Activated naive CD4-positive, alpha-beta T cell treated with anti-CD3 and anti-CD28 coated beads, Interleukin-2, amount 50 U/mL, for 16 hours (primary cell): ENCODE measurements at regions not wholly inside any gene's neighbourhood (a gene's known extent, or its start where the extent isn't known, plus 50 kb on each side); places are given as distances from the start of the nearest gene placed in this dataset.

Experiments
- DNase-seq: peaks from one replicate; pipeline ENCODE4 v3.0.0-alpha.2; 2020

DNA sequence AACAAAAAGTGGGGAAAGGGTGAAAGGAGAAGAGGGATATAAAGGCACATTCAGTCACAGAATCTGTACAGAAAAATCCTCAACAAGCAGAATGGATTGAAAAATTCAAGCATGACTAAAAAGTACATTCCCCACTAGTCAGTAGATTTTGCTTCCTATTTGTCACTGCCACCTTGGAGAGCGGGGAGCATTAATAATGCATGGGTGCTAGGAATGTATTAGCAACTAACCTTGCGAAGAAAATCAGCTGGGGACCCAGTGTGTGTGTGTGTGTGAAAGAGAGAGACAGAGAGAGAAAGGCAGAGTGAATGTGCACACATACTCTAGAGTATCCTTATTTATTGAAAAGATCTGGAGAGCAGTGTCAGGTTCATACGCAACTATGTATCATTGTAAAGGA is 968.7 kb upstream of the ZEB2 start:
- no peak for DNase-seq

DNA sequence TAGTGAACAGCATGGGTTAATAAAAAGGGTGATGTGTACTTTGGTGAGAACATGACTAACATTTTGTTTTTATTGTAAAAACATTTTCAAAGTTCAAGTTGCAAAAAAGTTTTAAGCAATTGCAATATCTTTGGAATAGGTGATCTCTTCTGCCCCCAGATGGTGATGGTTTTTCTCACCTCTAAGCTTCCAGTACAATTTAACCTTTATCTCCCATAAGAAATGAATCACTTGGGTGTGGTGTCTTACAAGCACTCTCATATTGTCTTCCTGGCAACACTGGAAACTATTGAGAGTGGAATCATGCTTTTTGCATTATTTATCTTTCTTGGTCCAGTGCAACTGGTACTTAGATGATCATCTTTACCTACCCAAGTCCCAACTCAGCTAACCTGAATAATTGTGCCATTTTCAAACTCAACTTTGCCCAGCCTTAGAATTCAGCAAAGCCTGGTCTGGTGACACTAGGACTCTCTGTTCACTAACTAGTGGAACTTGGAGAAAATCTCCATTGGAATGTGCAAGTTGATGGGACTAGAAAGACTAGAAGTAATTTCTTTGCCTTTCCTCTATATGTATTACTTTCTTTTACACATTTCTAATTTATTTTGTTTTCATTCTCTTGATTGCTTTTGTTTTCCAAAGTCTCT is 964.7 kb upstream of the ZEB2 start:
- DNase-seq, result no peak

DNA sequence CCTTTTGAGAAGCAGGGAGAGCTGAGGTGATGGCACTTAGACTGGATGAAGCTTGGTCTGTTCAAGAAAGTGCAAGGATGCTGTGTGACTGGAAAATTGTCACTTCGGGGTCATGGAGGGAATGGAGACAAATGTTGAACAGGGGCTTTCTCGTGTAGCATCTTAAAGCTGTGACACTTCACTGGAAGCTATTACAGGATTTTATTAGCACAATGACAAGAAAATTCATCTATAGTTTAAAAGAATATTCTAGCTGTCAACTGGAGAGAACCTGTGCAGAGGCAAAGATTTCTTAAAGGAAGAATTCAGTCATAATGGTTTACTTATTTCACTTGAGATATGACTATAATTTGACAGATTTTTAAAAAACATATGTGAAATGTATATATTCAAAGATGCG is 963.9 kb upstream of the ZEB2 start:
- no peak for DNase-seq

DNA sequence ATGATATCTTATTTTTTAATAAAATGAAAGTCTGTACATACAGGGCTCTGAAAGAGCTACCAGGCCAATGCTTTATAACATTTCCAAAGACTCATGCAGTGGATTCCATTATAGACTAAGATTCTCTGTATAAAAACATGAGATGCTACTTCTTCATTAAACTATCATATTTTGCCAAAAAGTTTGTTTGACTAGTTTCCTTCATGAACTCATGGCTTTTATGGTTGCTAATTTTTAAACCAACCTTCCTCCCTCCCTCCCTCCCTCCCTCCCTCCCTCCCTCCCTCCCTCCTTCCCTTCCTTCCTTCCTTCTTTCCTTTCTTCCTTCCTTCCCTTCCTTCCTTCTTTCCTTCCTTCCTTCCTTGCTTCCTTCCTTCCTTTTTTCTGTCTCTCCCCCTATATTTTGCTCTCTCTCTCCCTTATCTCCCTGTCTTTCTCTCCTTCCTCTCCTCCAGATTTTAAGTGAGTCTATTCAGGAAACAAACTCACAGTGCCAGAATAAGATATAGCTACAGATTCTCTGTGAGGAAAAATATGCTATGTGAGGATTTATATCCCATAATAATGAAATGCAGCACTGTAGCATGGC is 961.5 kb upstream of the ZEB2 start:
- no peak for DNase-seq

DNA sequence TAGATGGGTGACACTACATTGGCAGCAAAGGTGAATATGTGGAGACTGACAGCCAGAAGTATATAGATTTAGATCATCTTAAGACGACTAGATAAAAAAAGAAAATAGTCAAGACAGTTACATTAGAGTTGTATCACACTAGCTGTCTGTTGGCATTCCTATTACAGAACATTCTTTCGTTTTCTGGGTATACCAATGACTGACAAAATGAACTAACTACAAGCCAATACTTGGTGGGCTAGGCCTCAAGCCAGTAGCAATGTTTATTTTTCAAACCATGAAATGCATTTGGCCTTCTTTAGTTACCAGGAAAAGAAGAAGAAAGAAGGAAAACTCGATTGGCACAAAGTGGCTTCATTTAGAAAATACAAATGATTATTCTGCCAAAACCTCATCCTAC is 944.9 kb upstream of the ZEB2 start:
- DNase-seq, result no peak

DNA sequence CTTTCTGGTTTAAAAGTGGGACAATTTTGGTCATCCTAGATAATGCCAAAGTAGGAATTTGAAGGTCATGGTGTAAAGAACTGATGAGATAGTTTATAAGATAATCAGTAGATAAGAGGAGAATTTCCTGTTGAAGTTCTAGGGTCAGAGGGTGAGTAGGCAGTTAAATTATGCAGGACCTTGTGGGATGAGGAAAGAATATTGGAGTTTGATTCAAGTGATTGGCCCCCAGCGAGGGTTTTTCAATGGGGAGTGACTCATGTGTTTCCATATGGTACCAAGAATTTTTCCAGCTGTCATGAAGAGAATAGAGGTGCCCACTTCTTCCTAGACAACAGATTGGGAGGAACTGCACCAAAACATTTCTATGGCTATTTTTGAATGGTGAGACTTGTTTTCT is 940.2 kb upstream of the ZEB2 start:
- no peak for DNase-seq

DNA sequence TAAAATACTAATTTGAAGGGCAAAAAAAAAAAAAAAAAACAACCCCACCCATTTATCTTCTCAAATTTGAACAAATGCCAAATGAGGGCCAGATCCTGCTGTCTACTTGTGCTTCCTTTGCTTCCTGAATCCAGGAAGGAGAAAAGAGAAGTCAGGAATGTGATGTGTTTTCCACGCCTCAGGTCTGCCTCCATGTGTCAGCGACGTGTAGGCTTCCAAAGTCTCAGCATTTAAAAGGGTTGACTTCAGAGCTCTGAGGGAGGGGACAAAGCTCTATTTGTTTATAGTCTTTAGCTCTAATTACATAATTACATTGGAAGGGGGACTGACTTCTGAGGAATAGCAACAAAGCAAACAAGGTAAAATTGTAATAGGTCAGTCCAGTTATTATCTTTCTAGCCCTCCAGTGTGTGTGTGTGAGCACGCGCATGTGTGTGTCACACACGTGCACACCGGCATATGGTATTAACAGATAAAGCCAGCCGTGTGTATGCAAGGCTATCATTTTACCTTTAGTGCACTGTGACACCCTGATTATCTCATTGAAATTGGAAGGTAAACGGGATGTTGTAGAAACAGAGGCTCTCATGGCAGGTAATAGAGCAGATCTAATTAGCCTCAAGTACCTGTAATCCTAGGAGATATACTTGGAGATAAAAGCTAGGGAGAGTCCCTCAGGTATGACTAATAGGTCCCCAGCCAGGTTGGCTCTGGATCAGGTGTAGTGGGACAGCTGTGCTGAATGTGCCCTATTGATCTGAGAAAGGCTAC is 911.4 kb upstream of the ZEB2 start:
- DNase-seq, result no peak

DNA sequence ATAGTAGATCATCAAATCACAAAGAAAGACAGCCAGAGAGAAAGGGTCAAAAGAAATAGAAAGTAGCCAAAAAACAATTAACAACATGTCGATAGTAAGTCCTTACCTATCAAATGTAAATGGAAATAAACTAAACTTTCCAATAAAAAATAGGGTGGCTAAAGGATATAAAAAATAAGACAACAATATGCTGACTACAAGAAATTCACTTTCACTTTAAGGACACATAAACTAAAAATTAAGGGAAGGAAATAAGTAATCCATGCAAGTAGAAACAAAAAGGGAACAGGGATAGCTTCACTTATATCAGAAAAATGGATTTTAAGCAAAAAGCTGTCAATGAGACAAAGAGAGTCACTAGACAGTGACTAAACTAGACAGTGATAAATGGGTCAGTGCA is 903.9 kb upstream of the ZEB2 start:
- DNase-seq, result no peak

DNA sequence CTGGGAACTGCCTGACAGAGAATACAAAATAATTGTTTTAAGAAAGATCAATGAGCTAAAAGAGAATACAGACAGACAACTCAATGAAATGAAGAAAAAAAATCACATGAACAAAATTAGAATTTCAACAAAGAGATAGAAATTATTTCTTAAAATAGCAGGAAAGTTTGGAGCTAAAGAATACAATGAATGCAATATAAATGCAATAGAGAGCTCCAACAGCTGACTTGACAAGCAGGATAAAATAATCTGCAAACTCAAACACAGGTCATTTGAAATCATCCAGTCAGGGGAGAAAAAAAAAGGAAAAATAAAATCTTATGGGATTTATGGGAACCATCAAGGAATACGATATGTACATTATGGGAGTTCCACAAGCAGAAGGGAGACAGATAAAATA is 902.7 kb upstream of the ZEB2 start:
- DNase-seq, result no peak

DNA sequence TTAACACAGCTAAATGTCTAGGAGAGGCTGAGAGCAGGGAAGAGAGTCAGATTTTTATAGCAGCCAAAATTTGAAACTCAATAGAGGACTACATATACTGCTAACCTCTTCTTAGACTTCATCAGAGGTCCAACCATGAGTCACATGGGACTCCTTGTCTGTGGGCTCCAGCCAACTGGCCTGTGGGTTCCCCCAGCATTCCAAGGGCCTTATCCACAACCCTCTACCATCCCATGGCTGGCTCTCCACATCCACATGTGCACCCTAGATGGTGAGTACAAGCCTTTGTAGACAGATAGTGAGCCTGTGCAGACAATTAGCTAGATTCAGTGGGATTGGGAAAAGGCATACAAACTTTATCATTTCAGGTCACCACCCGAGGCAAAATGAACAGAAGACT is 901.9 kb upstream of the ZEB2 start:
- DNase-seq, result no peak

DNA sequence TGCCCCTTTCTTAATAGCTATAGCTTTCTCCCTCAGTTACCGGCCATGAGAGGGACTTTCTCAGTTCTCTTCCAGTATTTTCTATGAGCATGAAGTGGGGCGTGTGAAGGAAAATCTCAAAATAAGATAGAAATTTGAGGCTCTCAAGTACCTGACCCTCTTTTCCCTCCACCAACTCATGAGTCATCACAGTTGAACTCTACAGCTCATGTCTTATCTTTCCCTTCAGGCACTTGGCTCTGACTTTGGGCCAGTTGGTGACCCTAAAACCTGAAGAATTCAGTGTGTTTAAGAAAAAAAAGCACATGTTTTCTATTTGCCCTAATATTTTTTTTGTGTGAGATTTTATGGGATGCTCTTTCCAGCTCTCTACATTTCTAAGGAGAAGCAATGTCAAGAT is 896.7 kb upstream of the ZEB2 start:
- no peak for DNase-seq

DNA sequence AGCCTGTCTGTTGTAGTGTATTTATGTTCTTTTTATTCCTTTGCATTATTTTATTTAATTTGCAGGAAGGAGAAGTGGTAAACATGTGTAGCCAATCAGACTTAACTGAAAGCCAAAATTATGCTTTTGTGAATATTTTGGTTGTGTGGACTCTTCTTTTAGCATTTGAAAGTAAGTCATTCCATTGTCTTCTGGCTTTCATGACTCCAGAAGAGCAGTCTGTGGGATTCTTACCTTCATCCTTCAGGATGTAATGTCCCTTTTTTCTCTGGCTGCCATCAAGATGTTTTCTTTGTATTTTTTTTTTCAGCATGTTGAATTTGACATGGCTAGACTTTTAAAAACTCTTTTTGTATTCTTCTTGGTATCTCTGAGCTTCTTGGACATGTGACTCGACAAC is 895.2 kb upstream of the ZEB2 start:
- DNase-seq, result no peak

DNA sequence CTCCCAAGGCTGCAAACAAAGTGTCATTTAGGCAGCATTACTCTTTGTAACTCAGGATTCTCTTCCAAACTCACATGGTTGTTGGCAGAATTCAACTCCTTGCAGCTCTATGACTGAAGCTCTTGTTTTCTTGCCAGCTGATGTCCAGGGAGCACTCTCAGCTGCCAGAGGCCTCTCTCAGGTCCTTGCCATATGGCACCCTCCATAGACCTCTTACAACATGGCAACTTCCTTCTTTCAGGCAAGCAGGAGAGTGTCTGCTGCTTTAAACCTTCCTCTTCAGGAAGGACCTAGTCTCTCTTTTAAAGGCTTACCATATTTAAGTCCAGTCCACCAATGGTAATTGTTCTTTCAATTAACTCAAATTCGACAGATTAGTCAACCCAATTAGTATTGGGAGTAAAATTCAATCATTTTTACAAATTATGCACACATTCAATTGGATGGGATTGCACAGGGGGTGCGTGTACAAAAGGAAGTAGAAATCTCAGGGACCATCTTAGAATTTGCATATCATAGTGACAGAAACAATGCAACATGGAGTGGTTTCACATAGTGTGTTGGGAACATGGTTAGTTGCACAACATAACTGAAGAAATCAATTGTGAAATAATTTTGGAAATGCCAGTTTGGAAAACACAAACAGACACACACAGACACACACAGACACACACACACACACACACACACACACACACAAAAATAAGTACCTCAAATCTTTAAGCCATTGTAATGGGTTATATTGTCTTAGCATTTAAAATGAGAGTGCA is 893.5 kb upstream of the ZEB2 start:
- DNase-seq, result no peak

DNA sequence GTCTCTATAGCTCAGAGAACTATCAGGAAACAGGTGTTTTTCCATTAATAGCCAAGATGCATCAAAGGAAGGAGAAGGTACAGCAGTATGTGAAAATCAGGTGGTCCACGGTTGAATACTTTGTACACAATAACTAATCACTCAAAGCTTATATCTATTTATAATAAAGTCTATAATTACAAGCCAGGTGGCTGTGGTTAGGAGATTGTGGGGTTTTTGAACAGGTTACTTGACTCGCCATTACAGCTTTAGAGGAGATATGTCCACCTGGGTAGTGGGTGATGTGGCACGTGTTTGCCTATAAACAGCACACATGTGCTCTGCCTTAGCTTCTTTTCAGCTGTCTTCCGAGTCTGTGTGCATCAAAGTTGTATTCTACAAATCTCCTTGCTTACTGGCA is 892.2 kb upstream of the ZEB2 start:
- DNase-seq, result no peak

DNA sequence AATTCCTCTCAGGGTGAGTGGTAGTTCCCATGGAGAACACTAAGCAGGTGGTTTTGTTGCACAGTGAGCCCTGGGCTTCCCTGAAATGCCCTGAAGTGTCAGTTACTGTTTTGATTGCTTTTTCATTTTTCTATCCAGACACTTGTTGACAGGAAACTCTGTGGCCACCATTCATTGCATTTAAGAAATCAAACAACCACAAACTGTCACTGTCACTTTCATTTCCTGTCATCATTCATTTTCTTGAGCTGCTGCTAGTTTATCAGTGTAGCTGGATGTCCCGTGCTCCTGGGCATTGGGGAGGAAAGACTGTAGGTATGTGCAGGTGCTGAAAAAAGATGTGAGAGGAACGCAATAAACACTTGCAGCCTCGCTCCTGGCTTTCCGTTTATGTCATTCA is 891.6 kb upstream of the ZEB2 start:
- no peak for DNase-seq

DNA sequence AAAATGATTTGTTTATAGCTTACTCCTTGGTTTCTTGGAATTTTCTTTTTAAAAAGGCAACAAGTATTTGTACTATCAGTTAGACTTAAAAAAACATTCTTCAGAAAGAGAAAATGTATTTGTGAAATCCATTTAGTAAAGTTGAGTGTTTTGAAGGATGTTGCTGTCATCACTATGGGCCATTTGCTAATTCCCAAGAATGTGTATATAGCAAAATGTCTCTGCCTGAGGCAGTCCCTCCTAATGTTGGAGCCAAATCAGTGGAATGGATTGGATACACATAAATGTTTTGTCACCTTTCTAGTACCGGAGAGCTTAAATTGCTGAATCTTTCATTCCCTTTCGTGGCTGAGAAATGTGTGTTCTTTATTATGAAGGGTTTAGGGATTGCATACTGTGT is 890.2 kb upstream of the ZEB2 start:
- DNase-seq, result no peak

DNA sequence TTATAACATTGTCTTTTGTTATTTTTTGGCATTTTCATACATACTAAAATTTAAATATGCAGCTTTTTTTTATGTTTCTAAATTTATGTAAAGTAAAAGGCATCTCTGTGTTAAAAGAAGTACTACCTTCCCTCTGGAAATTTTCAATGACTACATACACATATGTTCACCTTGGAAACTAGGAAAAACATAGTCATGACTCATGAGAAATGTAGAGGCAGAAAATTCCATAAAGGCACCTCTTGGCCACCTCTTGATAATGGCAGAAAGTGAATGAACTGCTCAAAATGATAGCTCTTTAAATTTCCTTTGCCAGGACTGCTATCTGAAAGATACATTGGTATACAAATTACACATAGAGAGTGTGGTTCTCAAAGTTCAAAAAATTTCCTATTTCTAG is 889.1 kb upstream of the ZEB2 start:
- no peak for DNase-seq

DNA sequence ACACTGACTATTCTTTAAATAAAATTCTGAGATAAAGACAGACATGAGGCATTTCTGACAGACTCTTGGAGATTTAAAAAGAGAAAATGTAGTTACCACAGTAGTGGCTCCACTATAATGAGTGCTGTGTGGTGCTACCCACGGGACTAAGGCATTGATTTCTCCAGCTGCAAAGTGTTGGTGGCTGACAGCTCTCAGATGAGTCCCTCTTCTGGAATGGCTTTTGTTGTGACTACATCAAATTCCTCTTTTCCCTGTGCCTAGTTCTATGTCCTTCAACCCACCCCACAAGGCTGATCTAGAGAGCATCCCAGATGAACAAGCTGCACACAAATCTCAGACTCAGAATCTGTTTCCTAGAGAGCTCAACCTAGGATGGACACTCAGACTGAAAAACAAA is 884.8 kb upstream of the ZEB2 start:
- DNase-seq, result no peak

DNA sequence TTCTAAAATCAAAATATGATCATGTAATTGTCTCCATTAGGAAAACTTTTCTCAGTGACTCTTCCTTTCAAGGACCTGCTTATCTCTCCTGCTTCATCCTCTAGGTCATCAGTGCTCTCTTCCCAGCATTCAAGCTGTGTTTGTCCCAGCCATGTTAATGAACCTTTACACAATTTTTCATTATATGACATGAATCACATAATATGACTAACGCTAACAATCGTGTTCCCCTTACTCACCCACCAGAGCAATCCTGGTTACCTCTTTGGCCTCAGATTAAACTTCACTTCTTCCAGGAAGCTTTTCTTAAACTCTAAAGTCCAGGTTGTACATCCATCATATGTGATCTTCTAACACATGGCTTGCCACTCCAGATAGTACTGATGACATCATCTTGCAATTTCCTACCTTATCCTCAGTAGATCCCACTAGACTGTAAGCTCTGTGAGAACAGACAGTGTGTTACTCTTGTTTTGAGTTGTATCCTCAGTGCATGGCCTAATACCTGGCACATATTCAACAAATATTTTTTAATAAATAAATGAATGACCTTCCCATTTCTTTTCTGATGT is 882.9 kb upstream of the ZEB2 start:
- DNase-seq, result no peak

DNA sequence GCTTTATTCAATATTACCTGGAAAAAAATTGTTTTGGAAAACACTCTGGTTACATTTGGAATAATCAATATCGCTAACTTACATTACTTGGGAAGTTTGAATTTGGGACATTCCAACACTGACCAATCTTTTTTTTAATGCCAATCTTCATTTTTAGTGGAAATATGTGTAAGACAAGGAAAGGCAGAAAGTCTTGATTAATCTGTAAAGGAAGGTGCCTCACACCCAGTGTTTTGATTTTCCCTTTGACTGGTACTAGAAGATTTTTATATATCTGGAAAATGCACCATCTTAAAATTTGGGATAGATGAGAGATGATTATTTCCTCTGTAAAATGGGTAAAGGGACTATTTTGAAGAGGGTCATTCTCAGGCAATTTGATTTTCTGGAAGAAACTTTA is 879.2 kb upstream of the ZEB2 start:
- no peak for DNase-seq

DNA sequence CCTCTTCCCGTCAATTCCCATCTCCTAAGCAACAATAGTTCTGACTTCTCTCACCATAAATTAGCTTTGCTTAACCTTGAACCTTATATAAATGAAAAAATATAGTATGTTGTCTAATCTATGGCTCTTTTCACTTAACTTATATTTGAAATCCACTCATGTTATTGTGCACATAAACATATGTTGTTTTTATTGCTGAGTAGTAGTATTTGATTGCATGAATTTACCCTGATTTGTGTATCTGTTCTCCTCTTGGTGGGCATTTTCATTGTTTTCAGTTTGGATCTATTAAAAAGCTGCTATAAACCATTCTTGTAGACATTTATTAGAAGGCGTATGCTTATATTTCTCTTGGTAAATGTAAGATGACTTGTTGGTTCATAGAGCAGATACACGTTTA is 874.3 kb upstream of the ZEB2 start:
- no peak for DNase-seq

DNA sequence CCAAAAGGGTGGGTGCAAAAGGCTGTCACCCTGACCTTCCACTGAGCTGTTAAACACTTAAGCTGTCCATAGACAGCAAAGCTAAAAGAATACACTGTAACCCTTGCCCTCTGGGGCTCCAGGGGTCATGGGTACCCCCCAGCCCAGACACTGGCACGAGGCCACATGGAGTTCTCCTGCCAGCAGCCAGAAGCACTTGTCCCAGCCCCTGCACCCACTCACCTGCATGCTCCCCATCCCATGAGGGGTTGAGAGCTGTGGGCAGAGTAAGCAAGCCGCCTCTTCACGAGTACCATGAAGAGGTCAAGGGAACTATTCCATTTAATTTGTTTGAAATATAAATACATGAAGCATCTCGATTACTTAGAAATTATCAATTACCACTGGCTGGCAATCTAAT is 867.1 kb upstream of the ZEB2 start:
- DNase-seq, result no peak

DNA sequence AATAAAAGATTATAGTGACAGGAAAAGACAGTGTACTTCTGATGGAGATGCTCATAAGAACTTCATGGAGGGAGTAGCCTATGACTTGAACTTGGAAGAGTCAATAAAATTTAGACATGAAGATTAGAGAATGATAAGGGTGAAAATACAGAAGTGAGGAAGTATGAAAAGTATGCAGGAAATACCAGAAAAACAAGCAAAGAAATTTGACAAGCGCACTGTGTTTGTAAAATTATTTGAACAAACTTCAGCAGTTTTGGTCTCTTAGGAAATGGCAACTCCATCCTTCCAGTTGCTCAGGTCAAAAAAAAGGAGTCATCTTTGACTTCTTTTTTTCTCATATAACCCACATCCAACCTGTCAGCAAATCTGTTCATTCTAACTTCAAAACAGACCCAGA is 864.0 kb upstream of the ZEB2 start:
- no peak for DNase-seq
